GM06990 (cell line): ENCODE measurements at regions not wholly inside any gene's neighbourhood (a gene's known extent, or its start where the extent isn't known, plus 50 kb on each side); places are given as distances from the start of the nearest gene placed in this dataset.
A peak's percentile ranks its signal among the peaks of the same experiment; 100 is the strongest.

Experiments
- DNase-seq: peaks from one replicate; pipeline ENCODE4 v3.0.0-alpha.2; 2011; ENCODE audit not compliant: insufficient read length; ENCODE audit errors: extremely low read depth
- H3K27me3 ChIP-seq: replicated peaks from 2 replicates; pipeline ENCODE4 v1.6.0; 2011; ENCODE audit warnings: low read length; ENCODE audit not compliant: control insufficient read depth, insufficient read depth
- H3K36me3 ChIP-seq: 2 replicates; pipeline ENCODE4 v1.5.1; 2011; ENCODE audit warnings: low read length; ENCODE audit not compliant: control insufficient read depth, insufficient read depth
- H3K4me3 ChIP-seq: replicated peaks from 2 replicates; pipeline ENCODE4 v1.5.1; 2011; ENCODE audit warnings: low read depth, mild to moderate bottlenecking, control low read depth, low read length
- TF ChIP-seq, protein P1 (sequence below): IDR thresholded peaks from 2 replicates; pipeline ENCODE4 v1.5.1; 2011; ENCODE audit warnings: low read length, control low read depth, mild to moderate bottlenecking, inconsistent platforms; ENCODE audit not compliant: insufficient read depth, poor library complexity, severe bottlenecking

DNA sequence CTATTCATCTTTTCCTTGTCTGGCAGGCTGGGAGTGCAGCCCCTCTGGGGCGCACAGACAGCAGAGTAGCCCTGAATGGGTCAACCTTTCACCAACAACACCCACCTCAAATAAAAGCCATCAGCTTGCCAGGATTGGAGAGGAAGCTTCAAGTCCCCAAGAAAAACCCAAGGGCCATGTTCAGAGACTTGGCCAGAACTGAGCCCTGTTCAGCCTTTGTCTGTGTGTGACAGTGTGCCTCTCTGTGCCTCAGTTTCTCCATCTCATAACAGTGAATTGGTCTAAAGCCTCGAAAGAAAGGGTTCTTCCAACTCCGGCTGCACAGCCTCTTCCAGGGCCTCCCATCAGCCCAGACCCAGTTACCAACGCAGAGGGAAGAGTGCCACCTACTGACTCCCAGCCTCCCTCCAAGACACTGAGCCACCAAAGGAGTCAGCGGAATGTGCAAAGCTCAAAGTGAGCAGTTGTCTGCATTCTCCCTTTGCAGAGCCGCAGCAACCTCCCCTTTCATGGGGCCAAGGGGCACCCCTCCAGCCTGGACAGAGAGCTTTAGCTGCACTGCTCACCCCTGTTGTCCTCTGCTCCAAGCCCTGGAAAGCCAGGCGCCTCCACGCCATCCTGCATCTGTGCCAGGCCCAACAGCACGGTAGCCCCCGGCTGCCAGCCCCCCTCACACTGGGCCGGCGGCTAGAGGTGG, 82.7 kb upstream of the TOP1 start:
- no peaks in the 10 kb centered on the region for H3K36me3 ChIP-seq
- H3K4me3 ChIP-seq = no peak overlapping the region
- H3K27me3 ChIP-seq = no peaks in the 10 kb centered on the region; the same call in 1 of the 2 replicates
- DNase-seq = no peak
- TF ChIP-seq, protein P1, sequence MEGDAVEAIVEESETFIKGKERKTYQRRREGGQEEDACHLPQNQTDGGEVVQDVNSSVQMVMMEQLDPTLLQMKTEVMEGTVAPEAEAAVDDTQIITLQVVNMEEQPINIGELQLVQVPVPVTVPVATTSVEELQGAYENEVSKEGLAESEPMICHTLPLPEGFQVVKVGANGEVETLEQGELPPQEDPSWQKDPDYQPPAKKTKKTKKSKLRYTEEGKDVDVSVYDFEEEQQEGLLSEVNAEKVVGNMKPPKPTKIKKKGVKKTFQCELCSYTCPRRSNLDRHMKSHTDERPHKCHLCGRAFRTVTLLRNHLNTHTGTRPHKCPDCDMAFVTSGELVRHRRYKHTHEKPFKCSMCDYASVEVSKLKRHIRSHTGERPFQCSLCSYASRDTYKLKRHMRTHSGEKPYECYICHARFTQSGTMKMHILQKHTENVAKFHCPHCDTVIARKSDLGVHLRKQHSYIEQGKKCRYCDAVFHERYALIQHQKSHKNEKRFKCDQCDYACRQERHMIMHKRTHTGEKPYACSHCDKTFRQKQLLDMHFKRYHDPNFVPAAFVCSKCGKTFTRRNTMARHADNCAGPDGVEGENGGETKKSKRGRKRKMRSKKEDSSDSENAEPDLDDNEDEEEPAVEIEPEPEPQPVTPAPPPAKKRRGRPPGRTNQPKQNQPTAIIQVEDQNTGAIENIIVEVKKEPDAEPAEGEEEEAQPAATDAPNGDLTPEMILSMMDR = peak; percentile 73

DNA sequence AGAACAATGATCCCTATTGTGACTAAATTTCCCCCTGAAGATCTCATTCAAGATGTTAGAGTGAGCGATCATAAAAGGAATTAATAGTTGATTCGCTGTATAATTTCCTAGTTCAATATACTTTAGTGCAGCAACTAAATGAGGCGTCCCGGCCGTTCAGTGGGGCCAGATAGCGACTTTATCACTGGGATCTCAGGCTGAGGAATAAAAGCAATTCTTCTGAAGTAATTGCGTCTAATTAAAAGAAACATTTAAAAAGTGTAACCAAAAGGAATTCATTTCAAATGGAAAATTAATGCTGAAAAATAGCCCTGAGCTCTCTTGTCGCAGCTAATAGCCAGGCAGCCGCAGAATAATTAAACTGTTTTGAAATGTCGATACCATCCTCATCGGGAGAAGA, 82.2 kb upstream of the TOP1 start:
- H3K4me3 ChIP-seq = no peak overlapping the region
- no peak for DNase-seq
- no peaks in the 10 kb centered on the region; the same call in 1 of the 2 replicates for H3K27me3 ChIP-seq
- TF ChIP-seq, protein P1 = no peak
- H3K36me3 ChIP-seq = no peaks in the 10 kb centered on the region

DNA sequence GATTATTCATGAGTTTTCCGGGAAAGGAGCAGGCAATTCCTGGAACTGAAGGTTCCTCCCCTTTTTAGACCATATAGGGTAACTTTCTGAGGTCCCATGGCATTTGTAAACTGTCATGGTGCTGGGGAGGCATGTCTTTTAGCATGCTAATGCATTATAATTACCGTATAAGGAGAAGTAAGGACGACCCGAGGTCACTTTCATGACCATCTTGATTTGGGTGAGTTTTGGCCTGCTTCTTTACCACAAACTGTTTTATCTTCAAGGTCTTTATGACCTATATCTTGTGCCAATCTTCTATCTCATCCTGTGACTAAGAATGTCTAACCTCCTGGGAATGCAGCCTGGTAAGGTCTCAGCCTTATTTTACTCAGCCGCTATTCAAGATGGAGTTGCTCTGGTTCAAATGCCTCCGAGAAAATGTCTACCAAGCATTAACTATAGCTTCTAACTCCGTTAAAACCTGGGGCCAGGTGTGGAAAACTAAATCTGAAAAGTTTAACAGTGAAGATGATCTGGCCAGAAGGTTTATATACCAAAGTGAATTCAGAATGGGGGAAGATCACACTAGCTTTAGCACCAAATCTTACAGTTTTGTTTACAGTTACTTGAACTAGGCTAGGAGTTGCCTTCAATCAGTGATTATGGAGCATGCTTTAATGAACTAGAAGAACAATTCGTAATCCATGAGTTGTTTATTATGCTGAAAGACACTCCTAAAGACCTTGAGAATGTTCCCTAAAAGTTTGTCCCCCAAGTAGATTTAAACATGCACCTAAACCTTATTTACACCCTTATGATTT, 80.0 kb upstream of the TOP1 start:
- Histone ChIP-seq H3K27me3 (no peaks in the 10 kb centered on the region; the same call in 1 of the 2 replicates), H3K4me3 (no peak overlapping the region), H3K36me3 (no peaks in the 10 kb centered on the region)
- TF ChIP-seq, protein P1 = no peak
- no peak for DNase-seq

DNA sequence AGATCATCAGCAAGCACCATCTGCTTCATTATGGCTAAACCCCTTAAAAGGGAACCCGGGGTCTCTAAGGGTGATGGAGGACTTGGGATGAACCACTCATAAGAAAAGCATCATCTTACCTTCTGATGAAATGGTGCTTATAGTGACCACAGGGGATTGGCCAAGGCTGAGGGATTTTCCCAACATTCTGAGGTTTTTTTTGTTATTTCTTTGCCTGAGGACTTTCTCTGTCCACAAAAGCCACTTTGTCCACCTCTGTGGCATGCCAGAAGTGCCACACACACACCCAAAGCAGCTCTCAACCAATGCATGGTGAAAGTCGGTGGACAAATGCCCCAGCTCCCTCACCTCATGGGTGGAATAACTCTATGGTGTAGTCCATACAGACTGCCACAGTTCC, 79.3 kb upstream of the TOP1 start:
- no peaks in the 10 kb centered on the region; the same call in 1 of the 2 replicates for H3K27me3 ChIP-seq
- H3K36me3 ChIP-seq = no peaks in the 10 kb centered on the region
- no peak for DNase-seq
- TF ChIP-seq, protein P1 = no peak
- no peak overlapping the region for H3K4me3 ChIP-seq

DNA sequence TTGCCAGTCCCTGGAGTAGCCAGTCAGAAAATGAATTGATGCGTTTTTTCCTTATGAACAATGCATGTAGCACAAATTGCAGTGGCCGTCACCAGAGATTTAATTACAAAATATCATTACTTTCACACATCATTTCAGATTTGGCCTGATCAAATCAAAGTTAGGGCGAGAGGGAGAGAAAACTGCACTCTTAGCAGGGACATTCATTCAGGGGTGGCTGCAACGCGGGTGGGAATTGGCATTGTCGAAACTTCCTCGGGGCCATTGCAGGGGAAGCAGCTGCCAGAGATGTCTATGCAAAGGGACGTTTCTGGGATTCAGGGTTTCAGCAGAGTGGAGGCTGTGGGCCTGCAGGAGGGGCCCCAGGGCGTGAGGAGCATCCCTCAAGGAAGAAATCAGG, 76.5 kb upstream of the TOP1 start:
- TF ChIP-seq, protein P1 = no peak
- Histone ChIP-seq H3K4me3 (no peak overlapping the region), H3K27me3 (no peaks in the 10 kb centered on the region; the same call in 1 of the 2 replicates), H3K36me3 (no peaks in the 10 kb centered on the region)
- no peak for DNase-seq
